ENCODE measurements at regions not wholly inside any gene's neighbourhood (a gene's known extent, or its start where the extent isn't known, plus 50 kb on each side); places are given as distances from the start of the nearest gene placed in this dataset.

DNA sequence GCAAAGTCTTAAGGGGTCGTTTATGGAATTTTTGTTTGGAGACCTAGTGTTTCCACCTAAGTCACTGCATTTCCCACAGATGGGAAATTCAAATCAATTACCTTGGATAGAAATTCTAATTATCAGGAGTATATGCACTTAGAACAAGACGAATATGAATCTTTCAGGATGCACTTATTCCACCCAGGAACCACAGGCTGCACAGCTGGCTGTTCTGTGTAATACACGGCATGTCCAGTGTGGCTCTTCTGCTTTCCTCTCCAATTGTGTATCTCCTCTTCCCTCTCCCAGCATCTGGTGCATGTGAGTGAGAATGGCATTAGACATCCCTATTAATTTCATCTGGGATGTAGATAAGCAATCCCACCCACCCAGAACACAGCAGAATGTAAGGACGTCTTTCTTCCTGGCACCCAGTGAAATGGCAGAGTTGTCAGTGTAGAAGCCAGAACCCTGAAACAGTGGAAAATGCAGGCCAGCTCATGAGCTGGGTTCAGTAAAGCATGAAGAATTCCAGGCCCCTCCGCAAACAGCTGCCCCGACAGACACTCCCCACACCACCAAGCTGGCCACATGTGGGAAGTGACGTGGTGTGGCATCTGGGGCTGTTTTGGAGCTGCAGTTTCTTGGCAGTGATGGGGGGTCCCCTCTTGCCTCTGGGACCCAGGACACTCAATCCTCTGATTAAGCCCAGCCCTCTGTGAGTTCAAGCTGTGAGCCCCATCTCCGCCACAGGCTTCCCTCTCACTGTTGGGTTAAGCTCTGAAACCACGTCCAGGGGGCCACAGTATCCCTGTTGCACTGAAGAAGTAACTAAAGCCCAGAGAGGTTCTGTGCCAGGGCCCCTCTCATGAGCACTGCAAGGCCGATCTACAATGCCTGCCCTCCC lies 180.1 kb upstream of the CST7 start:
- POLR2A ChIA-PET = no interaction called here
- H3K9me3 ChIP-seq (ENCODE audit: control insufficient read depth, insufficient read depth, low read depth, low read length) = no peaks in the 10 kb centered on the region
- CTCF ChIA-PET = interaction anchor here (0.6 kb wide), 1 partner anchor 621 kb away, joined by 5 read pairs; no protein-coding TSS in a partner anchor

DNA sequence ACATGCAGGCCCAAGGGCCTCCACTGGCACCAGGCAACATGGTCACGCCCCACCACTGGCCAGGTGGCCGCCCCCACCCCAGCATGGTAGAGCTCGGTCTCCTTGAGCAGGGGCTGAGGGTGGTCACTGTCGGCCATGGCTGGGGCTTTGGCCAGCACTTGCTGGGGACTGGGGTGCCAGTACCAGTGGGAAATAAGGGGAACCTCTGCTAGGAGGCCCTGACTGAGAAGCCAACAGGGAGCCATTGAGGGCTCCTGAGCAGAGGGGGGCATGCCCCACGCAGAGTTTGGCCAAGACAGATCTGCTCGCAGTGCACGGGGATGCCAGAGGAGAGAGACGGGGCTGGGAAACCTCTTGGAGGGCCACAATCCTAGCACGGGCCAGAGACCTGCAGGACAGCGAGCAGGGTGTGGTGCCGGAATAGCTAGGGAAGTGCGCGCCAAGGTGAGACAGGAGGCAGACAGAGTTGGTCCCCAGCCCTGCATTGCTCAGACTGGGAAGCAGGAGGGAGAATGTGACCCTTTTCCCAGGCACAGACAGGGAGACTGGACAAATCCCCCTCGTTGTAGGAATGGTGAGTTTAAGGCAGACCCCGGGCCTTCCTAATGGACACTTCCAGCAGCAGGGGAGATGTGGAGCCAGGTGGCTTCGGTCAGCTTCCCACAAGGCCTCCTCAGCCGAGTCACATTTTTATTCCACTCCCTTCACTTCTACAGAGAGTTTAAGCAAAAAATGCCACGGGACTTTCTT lies 179.0 kb upstream of the CST7 start:
- Histone ChIP-seq H3K27ac (ENCODE audit: extremely low read depth, low read depth, low read length) (no peak overlapping the region), H3K4me1 (ENCODE audit: control insufficient read depth, insufficient read depth, low read length) (peaks cover 2% of the 10 kb centered on the region; the same call in 1 of the 2 replicates), H3K36me3 (ENCODE audit: control insufficient read depth in 2 of 2, insufficient read depth in 1 of 2, low read length in 2 of 2) (no peaks in the 10 kb centered on the region), H3K9me3 (ENCODE audit: control insufficient read depth, insufficient read depth, low read depth, low read length) (no peaks in the 10 kb centered on the region), H3K4me3 (ENCODE audit: low read depth, low read length) (no peak overlapping the region)
- ChIA-PET POLR2A (no interaction called here), CTCF (no interaction called here)
- TF ChIP-seq, protein P1, sequence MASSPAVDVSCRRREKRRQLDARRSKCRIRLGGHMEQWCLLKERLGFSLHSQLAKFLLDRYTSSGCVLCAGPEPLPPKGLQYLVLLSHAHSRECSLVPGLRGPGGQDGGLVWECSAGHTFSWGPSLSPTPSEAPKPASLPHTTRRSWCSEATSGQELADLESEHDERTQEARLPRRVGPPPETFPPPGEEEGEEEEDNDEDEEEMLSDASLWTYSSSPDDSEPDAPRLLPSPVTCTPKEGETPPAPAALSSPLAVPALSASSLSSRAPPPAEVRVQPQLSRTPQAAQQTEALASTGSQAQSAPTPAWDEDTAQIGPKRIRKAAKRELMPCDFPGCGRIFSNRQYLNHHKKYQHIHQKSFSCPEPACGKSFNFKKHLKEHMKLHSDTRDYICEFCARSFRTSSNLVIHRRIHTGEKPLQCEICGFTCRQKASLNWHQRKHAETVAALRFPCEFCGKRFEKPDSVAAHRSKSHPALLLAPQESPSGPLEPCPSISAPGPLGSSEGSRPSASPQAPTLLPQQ (tag by site-specific recombination; IDR thresholded peaks at IDR 0.05) = no peak
- TF ChIP-seq SETDB1 (IDR thresholded peaks at IDR 0.05; ENCODE audit: insufficient read length, low read length) (no peak), ZEB2 (tag by site-specific recombination; IDR thresholded peaks at IDR 0.05) (no peak), TCF7L2 (IDR thresholded peaks at IDR 0.05; ENCODE audit: borderline replicate concordance, low read depth, low read length) (no peak), ZNF174 (tag by site-specific recombination; IDR thresholded peaks at IDR 0.05) (no peak), GLI2 (tag by site-specific recombination; IDR thresholded peaks at IDR 0.05; ENCODE audit: borderline replicate concordance, low read depth) (no peak), GLI4 (tag by site-specific recombination; IDR thresholded peaks at IDR 0.05) (no peak), ZNF48 (tag by site-specific recombination; IDR thresholded peaks at IDR 0.05) (no peak), ZNF521 (tag by site-specific recombination; IDR thresholded peaks at IDR 0.05) (no peak)
- TF ChIP-seq, protein P2, sequence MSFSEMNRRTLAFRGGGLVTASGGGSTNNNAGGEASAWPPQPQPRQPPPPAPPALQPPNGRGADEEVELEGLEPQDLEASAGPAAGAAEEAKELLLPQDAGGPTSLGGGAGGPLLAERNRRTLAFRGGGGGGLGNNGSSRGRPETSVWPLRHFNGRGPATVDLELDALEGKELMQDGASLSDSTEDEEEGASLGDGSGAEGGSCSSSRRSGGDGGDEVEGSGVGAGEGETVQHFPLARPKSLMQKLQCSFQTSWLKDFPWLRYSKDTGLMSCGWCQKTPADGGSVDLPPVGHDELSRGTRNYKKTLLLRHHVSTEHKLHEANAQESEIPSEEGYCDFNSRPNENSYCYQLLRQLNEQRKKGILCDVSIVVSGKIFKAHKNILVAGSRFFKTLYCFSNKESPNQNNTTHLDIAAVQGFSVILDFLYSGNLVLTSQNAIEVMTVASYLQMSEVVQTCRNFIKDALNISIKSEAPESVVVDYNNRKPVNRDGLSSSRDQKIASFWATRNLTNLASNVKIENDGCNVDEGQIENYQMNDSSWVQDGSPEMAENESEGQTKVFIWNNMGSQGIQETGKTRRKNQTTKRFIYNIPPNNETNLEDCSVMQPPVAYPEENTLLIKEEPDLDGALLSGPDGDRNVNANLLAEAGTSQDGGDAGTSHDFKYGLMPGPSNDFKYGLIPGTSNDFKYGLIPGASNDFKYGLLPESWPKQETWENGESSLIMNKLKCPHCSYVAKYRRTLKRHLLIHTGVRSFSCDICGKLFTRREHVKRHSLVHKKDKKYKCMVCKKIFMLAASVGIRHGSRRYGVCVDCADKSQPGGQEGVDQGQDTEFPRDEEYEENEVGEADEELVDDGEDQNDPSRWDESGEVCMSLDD (tag by site-specific recombination; IDR thresholded peaks at IDR 0.05) = no peak
- TF ChIP-seq, protein P3, sequence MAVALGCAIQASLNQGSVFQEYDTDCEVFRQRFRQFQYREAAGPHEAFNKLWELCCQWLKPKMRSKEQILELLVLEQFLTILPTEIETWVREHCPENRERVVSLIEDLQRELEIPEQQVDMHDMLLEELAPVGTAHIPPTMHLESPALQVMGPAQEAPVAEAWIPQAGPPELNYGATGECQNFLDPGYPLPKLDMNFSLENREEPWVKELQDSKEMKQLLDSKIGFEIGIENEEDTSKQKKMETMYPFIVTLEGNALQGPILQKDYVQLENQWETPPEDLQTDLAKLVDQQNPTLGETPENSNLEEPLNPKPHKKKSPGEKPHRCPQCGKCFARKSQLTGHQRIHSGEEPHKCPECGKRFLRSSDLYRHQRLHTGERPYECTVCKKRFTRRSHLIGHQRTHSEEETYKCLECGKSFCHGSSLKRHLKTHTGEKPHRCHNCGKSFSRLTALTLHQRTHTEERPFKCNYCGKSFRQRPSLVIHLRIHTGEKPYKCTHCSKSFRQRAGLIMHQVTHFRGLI (tag by site-specific recombination; IDR thresholded peaks at IDR 0.05) = no peak

More for the DNA sequence above, 180.1 kb upstream of the CST7 start:
- no peak for TF ChIP-seq ZNF549 (tag by site-specific recombination; IDR thresholded peaks at IDR 0.05)
- TF ChIP-seq ZNF514 (tag by site-specific recombination; IDR thresholded peaks at IDR 0.05) = no peak
- TF ChIP-seq, protein P4, sequence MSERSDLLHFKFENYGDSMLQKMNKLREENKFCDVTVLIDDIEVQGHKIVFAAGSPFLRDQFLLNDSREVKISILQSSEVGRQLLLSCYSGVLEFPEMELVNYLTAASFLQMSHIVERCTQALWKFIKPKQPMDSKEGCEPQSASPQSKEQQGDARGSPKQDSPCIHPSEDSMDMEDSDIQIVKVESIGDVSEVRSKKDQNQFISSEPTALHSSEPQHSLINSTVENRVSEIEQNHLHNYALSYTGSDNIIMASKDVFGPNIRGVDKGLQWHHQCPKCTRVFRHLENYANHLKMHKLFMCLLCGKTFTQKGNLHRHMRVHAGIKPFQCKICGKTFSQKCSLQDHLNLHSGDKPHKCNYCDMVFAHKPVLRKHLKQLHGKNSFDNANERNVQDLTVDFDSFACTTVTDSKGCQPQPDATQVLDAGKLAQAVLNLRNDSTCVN (tag by site-specific recombination; optimal IDR thresholded peaks at IDR 0.05) = no peak
- TF ChIP-seq ZNF660 (tag by site-specific recombination; IDR thresholded peaks at IDR 0.05) = no peak
- TF ChIP-seq ZNF146 (tag by site-specific recombination; IDR thresholded peaks at IDR 0.05) = no peak
- TF ChIP-seq RBAK (tag by site-specific recombination; IDR thresholded peaks at IDR 0.05) = no peak
- H3K4me1 ChIP-seq (ENCODE audit: control insufficient read depth, insufficient read depth, low read length) = peaks cover 2% of the 10 kb centered on the region; the same call in 1 of the 2 replicates
- H3K27ac ChIP-seq (ENCODE audit: extremely low read depth, low read depth, low read length) = no peak overlapping the region
- H3K36me3 ChIP-seq (ENCODE audit: control insufficient read depth in 2 of 2, insufficient read depth in 1 of 2, low read length in 2 of 2) = no peaks in the 10 kb centered on the region
- H3K4me3 ChIP-seq (ENCODE audit: low read depth, low read length) = no peak overlapping the region
